HG03565 (cell line): ENCODE measurements at regions not wholly inside any gene's neighbourhood (a gene's known extent, or its start where the extent isn't known, plus 50 kb on each side); places are given as distances from the start of the nearest gene placed in this dataset.

Source experiments
- ATAC-seq: cut with Tn5 transposase; IDR thresholded peaks from one replicate; pipeline ENCODE4 v1.9.1; 2021; ENCODE audit warnings: mild to moderate bottlenecking, moderate library complexity; ENCODE audit not compliant: unreplicated experiment

DNA sequence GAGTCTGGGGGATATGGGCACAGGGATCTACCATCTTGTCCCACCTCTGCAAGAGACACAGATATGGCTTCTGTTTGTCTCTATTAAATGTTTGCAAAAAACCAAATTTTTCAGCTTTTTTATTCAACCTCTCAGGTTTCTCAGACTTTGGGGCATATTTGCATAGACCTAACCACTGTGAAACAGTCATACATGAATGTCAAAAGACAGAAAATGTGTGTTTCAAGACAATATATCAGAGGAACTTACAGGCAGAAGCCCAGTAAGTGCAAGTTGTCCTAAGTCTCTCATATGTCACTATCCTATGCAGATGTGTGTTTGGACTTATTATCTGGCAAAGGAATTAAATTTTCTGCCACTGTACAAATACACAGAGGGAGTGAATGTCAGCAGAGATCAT, 951.2 kb downstream of the PCDH18 start:
- no peak for ATAC-seq

DNA sequence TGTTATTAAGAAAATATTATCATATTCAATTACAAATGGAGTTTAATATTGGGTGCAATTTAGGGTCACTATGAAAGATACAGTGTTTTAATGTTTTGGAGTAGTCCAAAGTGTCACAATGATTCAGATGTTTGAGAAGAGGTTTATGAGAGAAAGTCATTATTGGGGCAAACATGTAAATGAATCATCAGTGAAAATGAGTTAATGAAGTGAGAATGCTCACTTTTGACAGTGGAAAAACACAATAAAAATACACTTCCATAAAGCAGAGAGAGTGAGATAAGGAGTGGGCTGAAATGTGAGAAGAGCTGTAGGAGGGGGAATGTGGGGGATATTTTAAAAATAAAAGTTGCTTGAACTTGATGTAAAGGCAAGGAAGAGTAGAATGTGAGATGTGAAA, 957.1 kb downstream of the PCDH18 start:
- ATAC-seq = no peak

DNA sequence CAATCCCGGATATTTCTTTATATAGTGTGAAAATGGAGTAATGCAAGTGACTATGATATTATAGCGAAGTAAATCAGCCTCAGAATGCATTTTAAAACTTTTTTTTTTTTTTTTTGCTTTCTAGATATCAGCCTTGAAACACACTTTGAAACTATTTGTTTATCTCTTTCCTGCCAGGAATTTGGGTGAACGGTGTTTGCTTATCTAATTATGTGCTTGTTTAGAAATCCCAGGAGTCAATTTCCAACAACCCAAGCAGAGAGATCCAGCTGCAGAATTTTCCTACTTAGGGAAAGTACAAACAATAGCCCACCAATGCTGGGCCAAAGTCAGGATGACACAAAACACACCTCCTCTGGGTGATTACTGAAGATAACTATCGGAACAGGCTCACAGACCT, 958.8 kb downstream of the PCDH18 start:
- no peak for ATAC-seq

DNA sequence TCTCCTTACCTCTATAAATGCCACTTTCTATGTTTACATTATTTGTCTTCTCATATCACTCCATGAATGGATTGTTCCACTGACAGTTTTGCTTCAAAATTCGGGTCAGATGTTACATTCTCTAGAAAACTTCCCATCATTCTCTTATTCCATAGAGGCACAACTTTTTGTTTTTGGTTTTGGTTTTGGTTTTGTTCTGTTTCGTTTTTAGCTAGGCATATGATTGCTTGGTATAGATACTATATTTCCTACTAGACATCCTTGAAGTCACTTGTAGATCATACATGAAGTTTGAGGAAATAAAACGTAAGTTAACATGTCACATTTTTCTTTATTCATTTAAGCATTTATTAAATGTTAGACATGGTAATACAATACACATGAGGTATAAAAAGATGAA, 961.0 kb downstream of the PCDH18 start:
- ATAC-seq = no peak

DNA sequence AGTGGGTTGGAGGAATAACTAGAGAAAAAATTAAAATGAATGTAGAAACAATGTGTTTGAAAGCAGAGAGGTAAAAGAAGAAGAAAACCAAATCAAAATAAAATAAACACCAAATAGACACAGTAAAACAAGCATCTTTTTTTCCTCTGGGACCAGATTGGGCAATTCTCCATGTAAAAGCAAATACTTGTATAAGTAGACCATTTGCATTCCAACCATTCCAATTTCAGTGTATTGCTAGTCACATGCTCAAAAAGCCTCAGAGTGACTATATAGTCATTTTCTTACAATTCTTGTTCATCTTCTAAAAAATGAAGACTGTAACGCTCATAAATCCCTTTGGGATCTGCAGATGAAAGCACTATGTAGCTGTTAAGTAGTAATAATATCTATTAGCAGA, 969.5 kb downstream of the PCDH18 start:
- ATAC-seq = no peak

DNA sequence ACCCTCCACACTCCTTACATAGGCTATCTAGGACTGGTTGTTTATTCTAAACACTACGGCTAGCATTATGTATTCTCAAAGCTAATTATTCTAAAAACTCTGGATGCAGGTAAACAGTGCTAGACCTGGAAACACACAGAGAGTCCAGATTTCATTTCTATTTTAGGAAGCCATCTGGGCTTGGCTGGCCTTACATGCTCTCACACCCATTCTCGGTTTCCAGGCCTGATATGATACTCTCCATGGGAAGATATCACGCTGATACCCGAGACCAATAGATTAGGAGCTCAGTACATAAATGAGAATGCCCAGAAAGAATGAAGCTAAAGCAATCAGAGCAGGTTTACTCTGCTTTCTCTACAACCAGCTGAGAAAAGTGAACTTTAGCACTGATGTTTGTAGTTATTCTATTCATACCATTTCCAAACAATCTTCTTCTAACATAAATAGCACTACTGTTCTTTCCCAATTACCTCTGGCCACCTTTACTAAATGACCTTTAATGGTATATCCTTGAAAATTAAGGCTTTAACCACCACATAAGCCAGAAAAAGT, 973.3 kb downstream of the PCDH18 start:
- no peak for ATAC-seq

DNA sequence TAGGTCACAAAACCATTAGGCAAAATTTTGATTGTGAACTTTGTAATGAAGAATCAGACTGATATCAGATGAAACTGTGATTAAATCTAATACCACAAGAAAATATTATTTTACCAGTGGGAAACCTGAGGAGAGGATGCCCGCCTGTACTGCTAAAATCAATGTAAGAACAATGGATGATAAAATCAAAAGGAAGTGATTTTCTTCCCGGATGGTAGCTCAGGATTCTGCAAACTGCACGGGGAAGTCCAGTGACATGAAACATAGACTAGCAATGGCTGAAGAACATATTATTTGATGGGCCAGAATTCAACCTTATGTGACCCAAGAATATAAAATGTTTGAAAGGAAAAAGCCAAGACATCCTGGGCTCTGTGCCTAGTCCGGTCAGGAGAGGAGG, 974.9 kb downstream of the PCDH18 start:
- ATAC-seq = no peak

DNA sequence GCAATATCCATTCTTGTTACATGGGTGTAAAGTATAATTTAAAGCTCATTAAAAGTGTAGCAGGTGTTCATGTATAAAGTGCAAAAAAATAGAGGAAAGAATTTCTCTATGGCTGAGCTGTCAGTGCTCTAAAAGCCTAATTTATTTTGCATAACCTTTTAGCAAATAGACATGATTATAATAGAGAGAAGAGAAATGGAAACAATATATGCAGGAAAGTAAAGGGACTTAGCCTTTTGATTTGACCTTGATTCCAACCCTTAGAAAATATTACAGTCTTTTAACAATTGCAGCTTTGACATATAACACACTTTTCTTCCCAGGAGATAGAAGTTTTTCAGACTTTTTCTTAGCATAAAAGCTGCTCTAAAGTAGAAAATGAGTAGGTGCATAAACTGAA, 978.3 kb downstream of the PCDH18 start:
- ATAC-seq = no peak

DNA sequence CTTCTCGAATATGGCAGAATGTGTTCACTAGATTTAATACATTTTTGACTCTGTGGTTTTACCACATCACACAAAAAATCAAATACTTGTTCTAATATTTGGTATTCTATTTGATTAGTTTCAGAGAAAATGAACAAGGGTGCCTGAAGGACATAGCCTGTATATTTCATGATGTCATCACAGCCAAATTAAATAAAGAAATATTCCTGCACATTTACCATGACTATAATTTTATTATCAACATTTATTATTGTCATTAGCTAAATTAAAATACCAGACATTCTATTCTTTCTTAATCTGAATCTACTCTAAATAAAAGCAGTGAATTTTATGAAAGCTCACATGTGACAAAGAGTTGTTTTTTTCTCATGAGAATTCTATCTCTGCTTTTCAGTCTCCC, 980.5 kb downstream of the PCDH18 start:
- no peak for ATAC-seq

DNA sequence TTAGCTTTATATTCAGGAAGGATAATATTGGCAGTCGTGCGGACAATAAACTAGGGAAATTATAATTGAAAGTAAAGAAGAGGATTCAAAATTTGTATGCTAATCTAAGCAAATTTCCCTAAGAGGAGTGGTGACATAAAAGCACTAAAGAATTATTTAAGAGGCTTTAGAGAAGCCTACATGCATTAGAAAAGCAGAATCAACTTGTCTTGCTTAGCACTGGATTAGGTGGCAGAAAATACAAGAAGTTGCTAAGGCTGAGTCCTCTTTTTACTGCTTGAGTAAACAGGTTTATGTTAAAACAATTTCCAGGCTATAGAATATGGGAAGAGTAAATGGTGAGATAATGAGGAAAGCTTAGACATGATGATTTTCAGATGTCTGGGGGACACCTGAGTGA, 991.5 kb downstream of the PCDH18 start:
- no peak for ATAC-seq

DNA sequence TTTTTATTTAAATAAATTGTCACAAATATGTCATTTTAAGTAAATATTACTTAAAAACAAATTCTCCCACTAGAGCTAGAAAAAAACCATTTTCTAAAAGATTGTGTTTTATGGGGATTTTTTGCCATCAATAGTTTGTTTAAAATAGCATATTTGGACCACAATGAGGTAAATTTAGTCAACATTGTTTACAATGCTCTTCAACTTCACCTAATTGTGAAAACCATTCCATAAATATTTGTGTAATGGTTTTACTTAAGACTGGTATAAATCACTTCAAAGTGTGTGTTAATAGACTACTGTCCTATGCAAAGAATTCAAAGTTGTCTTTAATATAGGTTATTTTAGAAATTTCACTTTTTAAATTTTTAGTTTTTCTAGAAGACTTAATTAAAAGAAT, 1004.2 kb downstream of the PCDH18 start:
- no peak for ATAC-seq

DNA sequence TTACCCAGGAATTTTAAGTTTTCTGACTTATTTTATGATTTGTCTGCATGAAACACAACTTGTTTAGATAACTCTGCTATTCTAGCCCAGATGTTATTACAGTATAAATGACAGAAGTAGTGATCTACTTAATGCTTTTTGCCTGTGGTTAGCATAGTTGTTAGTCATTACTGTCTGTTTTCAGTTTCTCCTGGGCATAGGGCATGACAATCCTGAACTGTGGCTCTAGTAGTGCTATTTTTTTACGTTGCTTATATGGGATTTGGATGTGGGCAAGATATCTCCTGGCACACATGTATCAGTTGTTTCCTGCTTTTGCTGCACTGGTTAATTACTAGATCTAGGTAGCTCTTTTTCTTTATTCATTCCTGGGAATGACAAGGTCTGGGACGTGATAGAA, 1005.8 kb downstream of the PCDH18 start:
- ATAC-seq = no peak

DNA sequence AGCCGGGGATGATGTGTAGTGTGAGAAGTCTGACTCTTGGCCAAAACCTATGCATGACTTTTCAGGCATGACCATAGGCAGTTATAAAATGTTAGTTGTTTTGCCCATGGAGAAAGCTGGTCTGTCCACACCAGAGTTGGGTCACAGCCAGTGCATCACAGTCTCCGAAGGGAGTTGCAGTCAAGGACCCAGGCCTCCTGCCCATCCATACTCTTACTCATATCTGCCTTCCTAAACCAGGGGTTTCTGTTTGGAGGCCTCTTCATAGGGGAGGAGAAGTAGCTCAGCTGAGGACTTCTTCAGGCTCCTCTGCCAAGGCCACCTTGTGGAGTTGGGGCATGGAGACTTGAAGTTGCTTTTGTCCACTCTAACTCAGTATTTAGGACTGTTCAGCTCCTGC, 1008.3 kb downstream of the PCDH18 start:
- ATAC-seq = no peak

DNA sequence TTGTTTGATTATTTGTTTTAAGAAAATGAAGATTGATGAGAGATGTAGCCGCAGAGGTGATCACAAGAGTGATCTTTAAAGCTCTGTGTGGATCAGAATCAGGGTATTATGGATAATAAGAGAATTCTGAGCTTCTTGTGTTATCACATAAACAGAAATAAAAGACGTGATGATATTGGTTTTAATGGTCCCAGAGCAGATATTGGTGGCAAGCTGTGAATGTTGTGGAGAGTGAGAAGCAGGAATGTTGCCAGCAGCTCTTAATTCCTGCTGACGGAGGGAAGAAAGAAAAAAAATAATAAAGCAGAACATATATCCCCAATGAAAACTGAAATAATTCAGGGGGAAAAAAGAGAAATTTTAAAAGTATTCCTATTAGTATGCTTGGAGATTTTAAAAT, 1015.9 kb downstream of the PCDH18 start:
- ATAC-seq = no peak

DNA sequence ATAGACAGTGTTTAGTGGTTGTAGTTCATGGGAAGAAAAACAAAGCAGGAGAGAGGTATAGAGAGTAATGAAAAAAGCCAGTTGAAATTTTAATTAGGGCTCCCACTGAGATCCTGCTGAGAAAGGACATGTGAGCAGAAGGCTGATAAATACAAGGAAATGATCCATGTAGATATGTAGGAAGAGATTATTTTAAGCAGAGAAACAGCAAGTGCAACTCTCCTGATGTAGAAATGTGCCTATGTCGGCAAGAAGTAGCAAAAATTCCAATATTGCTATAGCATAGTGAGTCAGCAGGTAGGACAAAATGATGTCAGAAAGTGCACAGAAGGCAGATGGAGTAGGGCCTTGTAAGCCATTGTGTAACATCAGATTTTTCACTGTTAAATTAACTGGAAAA, 1027.3 kb downstream of the PCDH18 start:
- no peak for ATAC-seq

DNA sequence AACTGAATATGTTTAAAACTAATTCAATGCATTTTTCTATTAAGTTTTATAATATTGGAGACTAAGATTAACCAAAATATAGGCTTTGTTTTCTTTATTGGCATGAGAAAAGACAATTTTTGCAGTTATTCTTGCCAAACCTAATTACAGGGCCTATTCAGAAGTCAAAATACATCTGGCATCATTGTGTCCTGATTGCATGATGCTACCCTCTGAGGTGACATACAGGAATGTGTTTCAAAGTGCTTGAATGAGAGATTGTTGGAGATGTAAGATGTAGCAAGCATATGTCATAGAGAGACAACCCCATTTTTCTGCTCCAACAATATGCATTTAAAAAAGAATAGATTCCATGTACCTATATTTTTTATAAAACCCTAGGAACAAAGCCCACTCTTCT, 1036.4 kb downstream of the PCDH18 start:
- no peak for ATAC-seq

DNA sequence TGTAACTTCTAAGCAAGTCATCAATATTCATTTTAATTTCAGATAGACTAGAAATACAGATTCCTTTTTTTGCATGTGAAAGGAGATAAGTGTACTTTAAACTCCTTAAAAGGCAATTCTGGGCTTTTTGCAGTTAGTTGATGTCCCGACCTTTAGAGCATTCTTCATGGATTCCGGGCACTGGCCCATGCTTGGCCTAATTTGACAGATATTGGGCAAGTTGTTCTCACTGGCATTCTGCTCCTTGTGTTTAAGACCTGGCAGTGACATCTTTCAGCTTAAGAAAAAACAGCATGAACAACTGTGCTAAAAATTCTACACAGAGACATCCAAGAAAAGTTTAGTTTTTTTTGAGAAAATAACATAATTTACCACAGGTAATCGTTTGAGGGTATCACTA, 1037.2 kb downstream of the PCDH18 start:
- ATAC-seq = no peak

DNA sequence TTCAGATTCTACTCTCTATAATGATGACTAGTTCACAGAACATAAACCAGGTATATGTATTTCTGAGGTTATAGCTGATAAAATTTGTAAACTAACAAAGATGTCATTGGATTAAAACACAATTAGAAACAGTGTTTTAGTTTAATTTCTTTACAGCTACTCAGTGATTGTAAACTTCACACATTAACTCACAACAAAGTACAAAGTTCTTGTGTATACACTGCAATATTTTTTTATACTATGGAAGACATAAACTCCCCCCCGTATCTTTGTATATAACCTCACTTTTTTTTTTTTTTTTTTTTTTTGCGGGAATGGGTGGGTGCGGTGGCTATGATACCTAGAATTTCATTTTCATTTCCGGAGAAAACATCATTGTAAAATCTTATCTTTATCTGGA, 1043.2 kb downstream of the PCDH18 start:
- ATAC-seq = no peak

DNA sequence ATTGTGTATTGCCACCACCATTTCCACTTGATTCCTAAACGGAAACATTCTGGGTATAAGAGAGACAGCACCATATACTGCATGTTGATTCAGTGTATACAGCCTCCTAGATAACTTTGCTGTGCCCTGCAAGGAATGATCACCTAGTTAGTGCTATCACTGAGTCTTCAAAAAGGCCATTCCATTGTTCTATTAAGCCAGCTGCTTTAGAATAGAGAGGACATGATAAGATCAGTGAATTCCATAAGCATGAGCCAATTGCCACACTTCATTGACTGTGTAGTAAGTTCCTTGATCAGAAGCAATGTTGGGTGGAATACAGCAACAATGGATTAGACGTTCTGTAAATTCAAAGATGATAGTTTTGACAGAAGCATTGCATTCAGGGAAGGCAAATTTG, 1047.3 kb downstream of the PCDH18 start:
- ATAC-seq = no peak

DNA sequence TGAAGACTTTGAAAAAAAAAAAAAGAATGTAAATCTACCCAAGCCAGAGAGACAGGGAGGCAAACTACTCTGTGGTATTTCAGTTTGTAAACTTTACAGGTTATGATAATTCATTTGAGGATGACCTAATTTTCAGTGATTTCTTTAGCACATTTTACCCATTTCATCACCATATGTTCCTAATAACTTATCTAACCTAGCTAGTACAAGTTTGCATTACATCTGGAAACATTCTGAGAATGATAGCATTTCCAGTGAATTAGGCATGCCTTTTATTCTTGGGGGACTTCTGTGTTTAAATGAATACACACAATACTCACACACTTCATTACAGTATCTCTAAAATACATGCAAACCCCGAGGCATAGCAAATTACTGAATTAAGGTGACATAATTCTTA, 1055.5 kb downstream of the PCDH18 start:
- ATAC-seq = no peak

DNA sequence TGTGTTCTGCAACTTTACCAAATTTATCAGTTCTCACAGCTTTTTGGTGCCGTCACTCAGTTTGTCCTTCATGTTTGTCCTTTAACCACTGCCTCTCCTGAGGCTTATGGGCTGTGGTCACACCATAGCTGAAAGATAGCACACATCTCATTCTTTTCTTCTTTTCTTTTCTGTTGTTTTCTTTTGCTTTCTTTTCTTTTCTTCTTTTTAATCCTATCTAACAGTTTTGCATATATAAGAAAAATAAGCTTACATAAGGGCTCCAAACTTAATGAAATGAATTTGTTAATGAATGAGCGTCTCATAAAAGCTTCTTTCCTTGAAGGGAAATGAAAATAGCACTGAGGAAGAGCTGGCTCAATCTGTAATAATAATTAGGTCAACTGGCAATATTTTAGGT, 1061.2 kb downstream of the PCDH18 start:
- no peak for ATAC-seq

DNA sequence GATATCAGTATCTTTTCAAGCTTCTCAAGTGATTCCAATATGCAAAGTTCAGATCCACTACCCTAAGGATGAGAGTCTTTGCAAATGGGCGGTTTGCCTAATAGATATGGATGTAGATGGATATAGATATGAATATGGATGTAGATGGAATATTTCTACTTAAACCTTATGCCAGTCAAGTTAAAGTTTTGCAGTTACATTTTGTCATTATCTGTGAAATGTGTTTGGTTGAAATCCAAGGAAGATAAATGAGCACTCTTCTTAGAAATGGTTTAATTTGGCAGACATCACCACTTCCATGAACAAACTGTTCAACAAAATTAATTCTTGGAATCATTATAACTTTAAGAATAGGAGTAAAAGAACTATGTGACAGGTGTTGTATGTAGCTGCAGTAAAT, 1066.6 kb downstream of the PCDH18 start:
- no peak for ATAC-seq

DNA sequence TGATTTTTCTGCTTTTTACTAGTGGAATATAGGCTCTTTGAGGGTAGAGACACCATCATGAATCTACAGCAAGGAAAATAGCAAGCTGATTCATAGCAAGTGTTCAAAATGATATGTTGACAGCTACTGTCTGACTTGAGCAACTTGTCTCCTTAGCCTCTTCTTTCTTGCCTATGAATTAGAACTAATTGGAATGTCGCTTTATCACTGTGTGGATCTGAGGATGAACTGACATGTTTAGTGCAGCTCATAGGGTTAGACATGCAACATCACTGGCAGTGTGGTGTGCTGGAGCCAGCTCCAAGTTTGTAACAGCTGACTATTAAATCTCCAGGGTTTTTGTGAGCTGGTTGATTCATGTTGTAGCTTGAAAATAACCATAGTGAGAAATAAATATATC, 1068.4 kb downstream of the PCDH18 start:
- ATAC-seq = no peak

DNA sequence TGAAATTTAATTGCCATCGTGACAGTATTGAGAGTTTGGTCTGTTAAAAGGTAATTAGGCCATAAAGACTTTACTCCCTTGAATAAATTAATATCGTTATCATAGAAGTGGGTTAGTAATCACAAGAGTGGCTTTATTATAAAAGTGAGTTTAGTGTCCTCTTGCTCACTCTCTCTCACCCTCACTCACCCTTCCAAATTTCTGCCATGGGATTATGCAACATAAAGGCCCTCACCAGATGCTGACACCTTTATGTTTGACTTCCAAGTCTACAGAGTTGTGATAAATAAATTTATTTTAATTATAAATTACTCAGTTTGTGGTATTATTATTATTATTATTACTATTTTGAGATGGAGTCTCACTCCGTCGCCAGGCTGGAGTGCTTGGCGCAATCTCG, 1070.8 kb downstream of the PCDH18 start:
- ATAC-seq = no peak
